GM12873 (cell line): ENCODE measurements at regions not wholly inside any gene's neighbourhood (a gene's known extent, or its start where the extent isn't known, plus 50 kb on each side); places are given as distances from the start of the nearest gene placed in this dataset.

ENCODE experiments used
- CTCF ChIP-seq: IDR thresholded peaks from 2 replicates; pipeline ENCODE4 v1.5.1; 2012; ENCODE audit warnings: low read depth, mild to moderate bottlenecking, moderate library complexity, low read length, control low read depth; ENCODE audit not compliant: insufficient read depth; ENCODE audit errors: missing control alignments

GRCh38 chr15:66985653-66986052, 79.7 kb upstream of the SMAD3 start:
- TF ChIP-seq CTCF: no peak

- TF ChIP-seq CTCF: no peak
Measured at GRCh38 chr15:66986951-66987350, 78.5 kb upstream of the SMAD3 start.

GRCh38 chr15:66993090-66993489, 72.3 kb upstream of the SMAD3 start:
- no peak for TF ChIP-seq CTCF

GRCh38 chr15:66993874-66994696, 71.3 kb upstream of the SMAD3 start:
- no peak for TF ChIP-seq CTCF

GRCh38 chr15:66994927-66995656, 70.3 kb upstream of the SMAD3 start:
- no peak for TF ChIP-seq CTCF

GRCh38 chr15:66996094-66996493, 69.3 kb upstream of the SMAD3 start:
- TF ChIP-seq CTCF: no peak

- no peak for TF ChIP-seq CTCF
Measured at GRCh38 chr15:66997212-66997611, 68.2 kb upstream of the SMAD3 start.
